Caco-2 (cell line): ENCODE measurements at regions not wholly inside any gene's neighbourhood (a gene's known extent, or its start where the extent isn't known, plus 50 kb on each side); places are given as distances from the start of the nearest gene placed in this dataset.
"Not testable (repeated sequence)": the region's sequence is repeated elsewhere in the genome, so short reads cannot be mapped to it uniquely, and the experiment has no call there.

Source experiments
- BruUV-seq: library from RNA; stranded (reverse); fragments of 400-500 nt; replicated peaks from 2 replicates; lab custom pipeline; 2021; lab: Mats Ljungman, UMichigan
- CTCF ChIA-PET: fragments of 300-600 bp; sonication (Branson Sonifier 250); formaldehyde crosslinking; loops from one replicate; lab custom pipeline; 2022; ENCODE audit warnings: antibody characterized with exemption; lab: Charles Lee
- POLR2A ChIA-PET: fragments of 300-600 bp; sonication (Branson Sonifier 250); formaldehyde crosslinking; loops from one replicate; lab custom pipeline; 2022; ENCODE audit warnings: antibody characterized with exemption; lab: Charles Lee
- DNase-seq, 2 experiments: peaks; one replicate each; pipeline versions ENCODE4 v3.0.0 to v3.0.0-alpha.2; 2020 to 2022
- H3K27me3 ChIP-seq: replicated peaks from 2 replicates; pipeline ENCODE4 v1.6.0; 2011; ENCODE audit warnings: low read length; ENCODE audit not compliant: control insufficient read depth, insufficient read depth
- H3K36me3 ChIP-seq: 2 replicates; pipeline ENCODE4 v1.5.1; 2011; ENCODE audit warnings: low read length; ENCODE audit not compliant: control insufficient read depth, insufficient read depth
- H3K4me1 ChIP-seq: fragments of 250-450 bp; sonication (Bioruptor Pico); 2 replicates; pipeline ENCODE4 v1.5.1; 2020; ENCODE audit warnings: mild to moderate bottlenecking
- H3K4me3 ChIP-seq: 2 replicates; pipeline ENCODE4 v1.5.1; 2011; ENCODE audit warnings: low read depth, mild to moderate bottlenecking, control low read depth, low read length
- H3K9me3 ChIP-seq: fragments of 250-450 bp; sonication (Bioruptor Pico); 2 replicates; pipeline ENCODE4 v1.5.1; 2020; ENCODE audit warnings: mild to moderate bottlenecking, moderate library complexity
- H3K27ac Mint-ChIP-seq: one replicate; pipeline ENCODE4 v1.8.0; 2022; ENCODE audit warnings: mixed read lengths; ENCODE audit not compliant: unreplicated experiment
- H3K27me3 Mint-ChIP-seq: one replicate; pipeline ENCODE4 v1.8.0; 2022; ENCODE audit warnings: mixed read lengths; ENCODE audit not compliant: insufficient read depth, unreplicated experiment
- H3K36me3 Mint-ChIP-seq: one replicate; pipeline ENCODE4 v1.8.0; 2022; ENCODE audit warnings: mild to moderate bottlenecking, mixed read lengths; ENCODE audit not compliant: insufficient read depth, unreplicated experiment
- H3K4me1 Mint-ChIP-seq: one replicate; pipeline ENCODE4 v1.8.0; 2022; ENCODE audit warnings: low read depth, mixed read lengths; ENCODE audit not compliant: unreplicated experiment
- H3K4me3 Mint-ChIP-seq: one replicate; pipeline ENCODE4 v1.8.0; 2022; ENCODE audit warnings: mild to moderate bottlenecking, moderate library complexity, mixed read lengths; ENCODE audit not compliant: unreplicated experiment
- H3K9me3 Mint-ChIP-seq: one replicate; pipeline ENCODE4 v1.8.0; 2022; ENCODE audit warnings: mixed read lengths; ENCODE audit not compliant: unreplicated experiment
- CTCF ChIP-seq, 2 experiments: fragments of 200-600 bp in 1 of 2; IDR thresholded peaks; 1 replicate in 1 of 2; 2 replicates in 1 of 2; pipeline versions ENCODE4 v1.5.1 to v1.8.0; 2011 to 2022; ENCODE audit warnings: antibody characterized with exemption in 1 of 2, control low read depth in 1 of 2, inconsistent platforms in 1 of 2, low read depth in 1 of 2, low read length in 1 of 2, mild to moderate bottlenecking in 1 of 2, moderate library complexity in 1 of 2; ENCODE audit not compliant: insufficient read depth in 1 of 2, severe bottlenecking in 1 of 2, unreplicated experiment in 1 of 2
- intact Hi-C: fragments of 100-400 bp; cut with micrococcal nuclease; formaldehyde crosslinking; loops from one replicate; pipeline ENCODE4 v1.10.0; 2022; ENCODE audit not compliant: unreplicated experiment

GRCh38 chr5:7261900-7262299, 134.0 kb upstream of the ADCY2 start:
- intact Hi-C loops: loop anchor here (1.0 to 5.0 kb wide), 5 partner anchors 130 to 554 kb away; no protein-coding TSS in a partner anchor
- Mint-ChIP-seq H3K27me3 (peaks cover 18% of the 10 kb centered on the region), H3K4me3 (no peak overlapping the region), H3K27ac (no peak overlapping the region), H3K9me3 (no peaks in the 10 kb centered on the region), H3K4me1 (no peaks in the 10 kb centered on the region), H3K36me3 (no peaks in the 10 kb centered on the region)
- POLR2A ChIA-PET: no interaction called here
- H3K4me3 ChIP-seq: no peak overlapping the region
- H3K4me1 ChIP-seq: no peaks in the 10 kb centered on the region
- H3K9me3 ChIP-seq: no peaks in the 10 kb centered on the region
- CTCF ChIA-PET: interaction anchor here (0.9 kb wide), 1 partner anchor 137 kb away, joined by 3 read pairs; no protein-coding TSS in a partner anchor
- DNase-seq: no peak
- BruUV-seq: no TSS peak
- no peak for TF ChIP-seq CTCF (IDR thresholded peaks at IDR 0.05; ENCODE audit: insufficient read depth in 1 of 2, low read depth in 1 of 2, low read length in 1 of 2, severe bottlenecking in 1 of 2, unreplicated experiment in 1 of 2)
- H3K36me3 ChIP-seq: no peaks in the 10 kb centered on the region
- no peaks in the 10 kb centered on the region for H3K27me3 ChIP-seq

DNA sequence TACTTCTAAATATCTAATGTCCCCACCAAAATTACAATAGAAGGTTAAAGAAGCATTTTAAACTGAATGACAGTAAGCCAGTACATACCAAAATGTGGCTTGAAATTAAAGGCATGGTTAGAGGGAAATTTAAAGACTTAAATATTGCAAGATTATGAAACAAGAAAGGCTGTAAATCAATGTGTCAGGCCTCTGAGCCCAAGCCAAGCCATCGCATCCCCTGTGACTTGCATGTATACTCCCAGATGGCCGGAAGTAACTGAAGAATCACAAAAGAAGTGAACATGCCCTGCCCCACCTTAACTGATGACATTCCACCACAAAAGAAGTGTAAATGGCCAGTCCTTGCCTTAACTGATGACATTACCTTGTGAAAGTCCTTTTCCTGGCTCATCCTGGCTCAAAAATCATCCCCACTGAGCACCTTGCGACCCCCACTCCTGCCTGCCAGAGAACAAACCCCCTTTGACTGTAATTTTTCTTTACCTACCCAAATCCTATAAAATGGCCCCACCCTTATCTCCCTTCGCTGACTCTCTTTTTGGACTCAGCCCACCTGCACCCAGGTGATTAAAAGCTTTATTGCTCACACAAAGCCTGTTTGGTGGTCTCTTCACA, 132.4 kb upstream of the ADCY2 start:
- DNase-seq, CTCF ChIA-PET, H3K9me3 ChIP-seq, H3K27me3 ChIP-seq, H3K4me3 ChIP-seq, H3K4me1 Mint-ChIP-seq, BruUV-seq, H3K36me3 ChIP-seq, H3K4me3 Mint-ChIP-seq, H3K9me3 Mint-ChIP-seq, H3K36me3 Mint-ChIP-seq, H3K4me1 ChIP-seq, H3K27ac Mint-ChIP-seq, POLR2A ChIA-PET: not testable (repeated sequence)
- H3K27me3 Mint-ChIP-seq: peaks cover 18% of the 10 kb centered on the region
- intact Hi-C loops: loop anchor here (5.0 kb wide), 1 partner anchor 186 kb away; no protein-coding TSS in a partner anchor

DNA sequence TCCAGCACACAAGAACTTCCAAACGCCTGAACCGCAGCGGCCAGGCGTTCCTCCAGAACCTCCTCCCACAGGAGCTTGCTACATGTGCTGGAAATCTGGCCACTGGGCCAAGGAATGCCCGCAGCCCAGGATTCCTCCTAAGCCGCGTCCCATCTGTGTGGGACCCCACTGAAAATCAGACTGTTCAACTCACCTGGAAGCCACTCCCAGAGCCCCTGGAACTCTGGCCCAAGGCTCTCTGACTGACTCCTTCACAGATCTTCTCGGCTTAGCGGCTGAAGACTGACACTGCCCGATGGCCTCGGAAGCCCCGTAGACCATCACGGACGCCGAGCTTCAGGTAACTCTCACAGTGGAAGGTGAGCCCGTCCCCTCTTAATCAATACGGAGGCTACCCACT, 130.2 kb upstream of the ADCY2 start:
- H3K9me3 Mint-ChIP-seq, H3K36me3 ChIP-seq, H3K4me3 ChIP-seq, H3K4me3 Mint-ChIP-seq, H3K4me1 ChIP-seq, H3K4me1 Mint-ChIP-seq, DNase-seq, intact Hi-C loops, H3K27me3 ChIP-seq, H3K36me3 Mint-ChIP-seq, CTCF ChIA-PET, H3K27ac Mint-ChIP-seq, POLR2A ChIA-PET, H3K9me3 ChIP-seq, BruUV-seq: not testable (repeated sequence)
- peaks cover 18% of the 10 kb centered on the region for H3K27me3 Mint-ChIP-seq

GRCh38 chr5:7268722-7269121, 127.2 kb upstream of the ADCY2 start:
- intact Hi-C loops, H3K36me3 ChIP-seq, H3K27ac Mint-ChIP-seq, H3K9me3 ChIP-seq, POLR2A ChIA-PET, H3K4me3 Mint-ChIP-seq, H3K27me3 ChIP-seq, H3K4me1 ChIP-seq, CTCF ChIA-PET, H3K4me3 ChIP-seq, BruUV-seq, H3K4me1 Mint-ChIP-seq, DNase-seq, H3K36me3 Mint-ChIP-seq, H3K9me3 Mint-ChIP-seq: not testable (repeated sequence)
- peaks cover 19% of the 10 kb centered on the region for H3K27me3 Mint-ChIP-seq
